ENCODE measurements at regions not wholly inside any gene's neighbourhood (a gene's known extent, or its start where the extent isn't known, plus 50 kb on each side); places are given as distances from the start of the nearest gene placed in this dataset.

DNA sequence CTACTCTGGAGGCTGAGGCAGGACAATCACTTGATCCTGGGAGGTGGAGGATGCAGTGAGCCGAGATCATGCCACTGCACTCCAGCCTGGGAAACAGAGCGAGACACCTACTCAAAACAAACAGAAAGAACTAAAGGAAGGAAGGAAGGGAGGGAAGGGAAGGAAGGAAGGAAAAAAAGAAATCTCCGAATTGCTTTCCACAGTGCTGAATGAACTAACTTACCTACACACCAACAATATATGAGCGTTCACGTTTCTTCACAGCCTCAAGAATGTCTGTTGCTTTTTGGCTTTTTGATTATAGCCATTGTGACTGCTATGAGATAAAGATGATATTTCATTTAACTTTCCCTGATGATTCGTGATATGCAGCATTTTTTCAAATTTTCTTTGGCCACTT lies 1343.7 kb downstream of the LRFN5 start:
- no peaks in the 10 kb centered on the region for H3K9me3 ChIP-seq (ENCODE audit: control insufficient read depth, insufficient read depth, low read depth, low read length)
- BruUV-seq (replicated peaks), result no TSS peak
- intact Hi-C loops (cut with micrococcal nuclease; ENCODE audit: unreplicated experiment) (no loop called here), in situ Hi-C loops (cut with HindIII; ENCODE audit: low pct_unique_long_range_greater_than_20kb, low sequenced_read_pairs) (no loop called here)
- no peak overlapping the region for H3K27ac ChIP-seq (ENCODE audit: low read length)
- ChIA-PET POLR2A (no interaction called here), CTCF (no interaction called here)
- no peak for TF ChIP-seq TCF7L2 (IDR thresholded peaks at IDR 0.05; ENCODE audit: low read depth, low read length)
- TF ChIP-seq, protein P1, sequence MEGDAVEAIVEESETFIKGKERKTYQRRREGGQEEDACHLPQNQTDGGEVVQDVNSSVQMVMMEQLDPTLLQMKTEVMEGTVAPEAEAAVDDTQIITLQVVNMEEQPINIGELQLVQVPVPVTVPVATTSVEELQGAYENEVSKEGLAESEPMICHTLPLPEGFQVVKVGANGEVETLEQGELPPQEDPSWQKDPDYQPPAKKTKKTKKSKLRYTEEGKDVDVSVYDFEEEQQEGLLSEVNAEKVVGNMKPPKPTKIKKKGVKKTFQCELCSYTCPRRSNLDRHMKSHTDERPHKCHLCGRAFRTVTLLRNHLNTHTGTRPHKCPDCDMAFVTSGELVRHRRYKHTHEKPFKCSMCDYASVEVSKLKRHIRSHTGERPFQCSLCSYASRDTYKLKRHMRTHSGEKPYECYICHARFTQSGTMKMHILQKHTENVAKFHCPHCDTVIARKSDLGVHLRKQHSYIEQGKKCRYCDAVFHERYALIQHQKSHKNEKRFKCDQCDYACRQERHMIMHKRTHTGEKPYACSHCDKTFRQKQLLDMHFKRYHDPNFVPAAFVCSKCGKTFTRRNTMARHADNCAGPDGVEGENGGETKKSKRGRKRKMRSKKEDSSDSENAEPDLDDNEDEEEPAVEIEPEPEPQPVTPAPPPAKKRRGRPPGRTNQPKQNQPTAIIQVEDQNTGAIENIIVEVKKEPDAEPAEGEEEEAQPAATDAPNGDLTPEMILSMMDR (IDR thresholded peaks at IDR 0.05), result no peak
- ATAC-seq (no peak), DNase-seq (ENCODE audit: low read depth, low spot score) (no peak)
- no peak overlapping the region for H3K4me3 ChIP-seq (ENCODE audit: low read depth in 2 of 2, low read length in 2 of 2)
- H3K36me3 ChIP-seq (ENCODE audit: control insufficient read depth, insufficient read depth, low read length), result no peaks in the 10 kb centered on the region
- H3K4me1 ChIP-seq (ENCODE audit: control insufficient read depth, insufficient read depth, low read length), result no peaks in the 10 kb centered on the region
- no peaks in the 10 kb centered on the region for H3K27me3 ChIP-seq (ENCODE audit: control insufficient read depth, insufficient read depth, low read length)

- in situ Hi-C loops (cut with HindIII; ENCODE audit: low pct_unique_long_range_greater_than_20kb, low sequenced_read_pairs), result no loop called here
- ChIA-PET POLR2A (no interaction called here), CTCF (no interaction called here)
- no peaks in the 10 kb centered on the region for H3K4me1 ChIP-seq (ENCODE audit: control insufficient read depth, insufficient read depth, low read length)
- H3K36me3 ChIP-seq (ENCODE audit: control insufficient read depth, insufficient read depth, low read length), result no peaks in the 10 kb centered on the region
- ATAC-seq (no peak), DNase-seq (ENCODE audit: low read depth, low spot score) (no peak)
- no peak overlapping the region for H3K4me3 ChIP-seq (ENCODE audit: low read depth in 2 of 2, low read length in 2 of 2)
- TF ChIP-seq POLR2AphosphoS5 (IDR thresholded peaks at IDR 0.05; ENCODE audit: low read depth, low read length) (no peak), SIN3A (IDR thresholded peaks at IDR 0.05; ENCODE audit: borderline replicate concordance, insufficient read depth, low read depth, low read length) (no peak), TCF7L2 (IDR thresholded peaks at IDR 0.05; ENCODE audit: low read depth, low read length) (no peak)
- TF ChIP-seq, protein P1 (IDR thresholded peaks at IDR 0.05), result no peak
- TF ChIP-seq, protein P2, sequence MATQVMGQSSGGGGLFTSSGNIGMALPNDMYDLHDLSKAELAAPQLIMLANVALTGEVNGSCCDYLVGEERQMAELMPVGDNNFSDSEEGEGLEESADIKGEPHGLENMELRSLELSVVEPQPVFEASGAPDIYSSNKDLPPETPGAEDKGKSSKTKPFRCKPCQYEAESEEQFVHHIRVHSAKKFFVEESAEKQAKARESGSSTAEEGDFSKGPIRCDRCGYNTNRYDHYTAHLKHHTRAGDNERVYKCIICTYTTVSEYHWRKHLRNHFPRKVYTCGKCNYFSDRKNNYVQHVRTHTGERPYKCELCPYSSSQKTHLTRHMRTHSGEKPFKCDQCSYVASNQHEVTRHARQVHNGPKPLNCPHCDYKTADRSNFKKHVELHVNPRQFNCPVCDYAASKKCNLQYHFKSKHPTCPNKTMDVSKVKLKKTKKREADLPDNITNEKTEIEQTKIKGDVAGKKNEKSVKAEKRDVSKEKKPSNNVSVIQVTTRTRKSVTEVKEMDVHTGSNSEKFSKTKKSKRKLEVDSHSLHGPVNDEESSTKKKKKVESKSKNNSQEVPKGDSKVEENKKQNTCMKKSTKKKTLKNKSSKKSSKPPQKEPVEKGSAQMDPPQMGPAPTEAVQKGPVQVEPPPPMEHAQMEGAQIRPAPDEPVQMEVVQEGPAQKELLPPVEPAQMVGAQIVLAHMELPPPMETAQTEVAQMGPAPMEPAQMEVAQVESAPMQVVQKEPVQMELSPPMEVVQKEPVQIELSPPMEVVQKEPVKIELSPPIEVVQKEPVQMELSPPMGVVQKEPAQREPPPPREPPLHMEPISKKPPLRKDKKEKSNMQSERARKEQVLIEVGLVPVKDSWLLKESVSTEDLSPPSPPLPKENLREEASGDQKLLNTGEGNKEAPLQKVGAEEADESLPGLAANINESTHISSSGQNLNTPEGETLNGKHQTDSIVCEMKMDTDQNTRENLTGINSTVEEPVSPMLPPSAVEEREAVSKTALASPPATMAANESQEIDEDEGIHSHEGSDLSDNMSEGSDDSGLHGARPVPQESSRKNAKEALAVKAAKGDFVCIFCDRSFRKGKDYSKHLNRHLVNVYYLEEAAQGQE (IDR thresholded peaks at IDR 0.05; ENCODE audit: insufficient read depth in 1 of 2, low read depth in 2 of 2, low read length in 1 of 2), result no peak
- no peak overlapping the region for H3K27ac ChIP-seq (ENCODE audit: low read length)
- no peaks in the 10 kb centered on the region for H3K9me3 ChIP-seq (ENCODE audit: control insufficient read depth, insufficient read depth, low read depth, low read length)
- intact Hi-C loops (cut with micrococcal nuclease; ENCODE audit: unreplicated experiment), result no loop called here
- BruUV-seq (replicated peaks), result no TSS peak
- no peaks in the 10 kb centered on the region for H3K27me3 ChIP-seq (ENCODE audit: control insufficient read depth, insufficient read depth, low read length)
These were observed 1341.3 kb downstream of the LRFN5 start for GRCh38 chr14:42947991-42948390.

DNA sequence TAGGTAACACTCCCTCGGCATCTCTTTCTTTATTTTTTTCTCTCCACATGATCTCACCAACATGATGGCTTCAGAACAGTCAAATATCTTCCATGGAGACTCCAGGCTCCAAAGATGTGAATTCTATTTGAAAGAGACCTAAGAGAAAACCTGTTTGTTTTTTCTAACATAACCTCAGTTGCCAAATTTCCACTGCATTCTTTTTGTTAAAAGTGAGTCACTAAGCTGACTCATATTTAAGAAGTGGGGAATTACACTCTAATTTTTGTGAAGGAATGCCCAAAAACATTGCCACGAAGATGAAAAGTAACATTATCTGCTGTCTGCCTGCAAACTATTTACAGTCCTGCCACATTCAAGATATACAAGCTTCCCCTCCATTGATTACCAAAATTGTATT lies 1337.6 kb downstream of the LRFN5 start:
- no peaks in the 10 kb centered on the region for H3K4me1 ChIP-seq (ENCODE audit: control insufficient read depth, insufficient read depth, low read length)
- DNase-seq (ENCODE audit: low read depth, low spot score) (no peak), ATAC-seq (no peak)
- TF ChIP-seq, protein P2 (IDR thresholded peaks at IDR 0.05; ENCODE audit: insufficient read depth in 1 of 2, low read depth in 2 of 2, low read length in 1 of 2), result no peak
- TF ChIP-seq TCF7L2 (IDR thresholded peaks at IDR 0.05; ENCODE audit: low read depth, low read length), result no peak
- no peak for TF ChIP-seq POLR2AphosphoS5 (IDR thresholded peaks at IDR 0.05; ENCODE audit: low read depth, low read length)
- TF ChIP-seq SIN3A (IDR thresholded peaks at IDR 0.05; ENCODE audit: borderline replicate concordance, insufficient read depth, low read depth, low read length), result no peak
- TF ChIP-seq, protein P1 (IDR thresholded peaks at IDR 0.05), result no peak
- BruUV-seq (replicated peaks), result no TSS peak
- H3K4me3 ChIP-seq (ENCODE audit: low read depth in 2 of 2, low read length in 2 of 2), result no peak overlapping the region
- no peaks in the 10 kb centered on the region for H3K9me3 ChIP-seq (ENCODE audit: control insufficient read depth, insufficient read depth, low read depth, low read length)
- no peaks in the 10 kb centered on the region for H3K27me3 ChIP-seq (ENCODE audit: control insufficient read depth, insufficient read depth, low read length)
- ChIA-PET CTCF (no interaction called here), POLR2A (no interaction called here)
- in situ Hi-C loops (cut with HindIII; ENCODE audit: low pct_unique_long_range_greater_than_20kb, low sequenced_read_pairs), result no loop called here
- intact Hi-C loops (cut with micrococcal nuclease; ENCODE audit: unreplicated experiment), result no loop called here
- no peak overlapping the region for H3K27ac ChIP-seq (ENCODE audit: low read length)
- no peaks in the 10 kb centered on the region for H3K36me3 ChIP-seq (ENCODE audit: control insufficient read depth, insufficient read depth, low read length)

All from Panc1 (cell line).